GM06990 (cell line): ENCODE measurements at regions not wholly inside any gene's neighbourhood (a gene's known extent, or its start where the extent isn't known, plus 50 kb on each side); places are given as distances from the start of the nearest gene placed in this dataset.

ENCODE experiments used
- DNase-seq: peaks from one replicate; pipeline ENCODE4 v3.0.0-alpha.2; 2011; ENCODE audit not compliant: insufficient read length; ENCODE audit errors: extremely low read depth
- H3K27me3 ChIP-seq: replicated peaks from 2 replicates; pipeline ENCODE4 v1.6.0; 2011; ENCODE audit warnings: low read length; ENCODE audit not compliant: control insufficient read depth, insufficient read depth
- H3K36me3 ChIP-seq: 2 replicates; pipeline ENCODE4 v1.5.1; 2011; ENCODE audit warnings: low read length; ENCODE audit not compliant: control insufficient read depth, insufficient read depth
- H3K4me3 ChIP-seq: replicated peaks from 2 replicates; pipeline ENCODE4 v1.5.1; 2011; ENCODE audit warnings: low read depth, mild to moderate bottlenecking, control low read depth, low read length
- CTCF ChIP-seq: IDR thresholded peaks from 2 replicates; pipeline ENCODE4 v1.5.1; 2011; ENCODE audit warnings: low read length, control low read depth, mild to moderate bottlenecking, inconsistent platforms; ENCODE audit not compliant: insufficient read depth, poor library complexity, severe bottlenecking

DNA sequence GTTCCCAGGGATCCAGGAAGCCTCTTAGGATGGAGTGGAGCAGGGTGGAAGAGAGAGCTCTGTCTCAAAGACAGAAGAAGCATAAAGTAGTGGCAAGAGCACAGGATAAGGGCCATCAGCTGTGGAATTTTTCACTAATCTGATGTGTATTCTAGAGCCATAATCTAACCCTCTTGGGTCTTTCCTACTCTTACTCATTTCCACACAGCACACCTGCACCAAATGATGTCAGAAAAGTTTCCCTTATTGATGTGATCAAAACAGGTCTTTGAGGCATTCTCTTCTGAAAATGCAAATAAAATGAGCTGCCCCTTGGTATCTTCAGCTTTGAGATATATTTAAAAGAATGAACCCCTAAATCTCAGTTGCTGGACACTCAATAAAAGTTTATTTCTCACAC, 415.1 kb upstream of the CHST9 start:
- no peak for DNase-seq
- Histone ChIP-seq H3K4me3 (no peak overlapping the region), H3K27me3 (no peaks in the 10 kb centered on the region), H3K36me3 (no peaks in the 10 kb centered on the region)
- no peak for TF ChIP-seq CTCF

DNA sequence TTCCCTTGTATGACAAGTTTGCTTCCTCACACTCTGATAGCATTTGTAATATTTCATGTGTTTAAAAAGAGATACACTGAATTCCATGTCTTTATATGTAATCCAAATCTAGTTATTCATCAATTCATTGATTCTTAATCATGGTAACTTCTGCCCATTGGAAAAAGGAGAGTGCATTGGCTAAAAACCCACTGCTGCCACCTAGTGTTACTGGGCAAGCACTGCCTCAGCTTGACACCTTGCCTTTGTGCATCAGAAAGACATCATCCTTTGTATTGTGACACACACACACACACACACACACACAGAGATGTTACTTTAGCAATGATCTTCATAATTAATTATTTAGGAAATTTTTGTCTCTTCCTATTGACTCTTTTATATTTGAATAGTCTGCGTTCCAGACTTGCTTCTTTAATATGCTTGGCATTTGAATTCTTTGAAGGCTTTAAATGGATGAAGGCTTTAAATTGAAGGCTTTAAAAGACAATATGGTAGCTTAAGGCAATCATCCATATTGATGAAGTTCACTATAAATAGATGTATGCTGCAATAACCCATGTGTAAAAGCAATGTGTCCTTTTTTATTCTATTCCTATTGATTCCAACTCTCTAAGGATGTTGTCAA, 414.2 kb upstream of the CHST9 start:
- peak; percentile 98 for TF ChIP-seq CTCF
- Histone ChIP-seq H3K4me3 (no peak overlapping the region), H3K27me3 (no peaks in the 10 kb centered on the region), H3K36me3 (no peaks in the 10 kb centered on the region)
- DNase-seq = no peak

- no peak for DNase-seq
- H3K4me3 ChIP-seq = no peak overlapping the region
- TF ChIP-seq CTCF = no peak
- no peaks in the 10 kb centered on the region for H3K27me3 ChIP-seq
- H3K36me3 ChIP-seq = no peaks in the 10 kb centered on the region
Measured at GRCh38 chr18:27595113-27595838, 410.2 kb upstream of the CHST9 start.

DNA sequence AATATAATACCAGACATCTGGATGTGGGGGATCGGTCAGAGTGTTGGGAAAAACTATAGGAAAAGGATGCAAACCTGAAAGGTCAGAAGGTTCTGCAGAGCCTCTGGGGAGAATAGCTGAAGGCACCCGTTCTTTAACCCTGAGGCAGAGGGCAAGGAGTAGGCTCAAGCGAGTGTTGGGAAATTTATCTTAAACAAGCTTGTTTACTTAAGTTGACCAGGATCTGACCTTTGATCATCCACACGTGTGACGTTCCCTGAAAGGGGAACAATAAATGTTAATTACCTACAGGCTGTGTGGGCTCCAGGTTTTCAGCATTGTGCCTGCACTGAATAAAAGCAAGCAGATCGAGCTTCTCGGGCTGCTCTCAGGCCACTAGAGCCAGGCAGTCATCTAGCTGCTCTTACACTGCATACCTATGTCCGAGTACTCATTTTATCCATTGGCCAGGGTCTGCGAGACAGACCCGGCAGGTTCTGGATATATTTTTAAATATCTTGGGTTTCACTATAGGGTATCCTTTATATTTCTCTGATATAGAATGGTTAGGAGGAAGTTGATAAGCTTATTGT, 400.6 kb upstream of the CHST9 start:
- no peaks in the 10 kb centered on the region for H3K27me3 ChIP-seq
- DNase-seq = no peak
- TF ChIP-seq CTCF = no peak
- H3K4me3 ChIP-seq = no peak overlapping the region
- no peaks in the 10 kb centered on the region for H3K36me3 ChIP-seq

DNA sequence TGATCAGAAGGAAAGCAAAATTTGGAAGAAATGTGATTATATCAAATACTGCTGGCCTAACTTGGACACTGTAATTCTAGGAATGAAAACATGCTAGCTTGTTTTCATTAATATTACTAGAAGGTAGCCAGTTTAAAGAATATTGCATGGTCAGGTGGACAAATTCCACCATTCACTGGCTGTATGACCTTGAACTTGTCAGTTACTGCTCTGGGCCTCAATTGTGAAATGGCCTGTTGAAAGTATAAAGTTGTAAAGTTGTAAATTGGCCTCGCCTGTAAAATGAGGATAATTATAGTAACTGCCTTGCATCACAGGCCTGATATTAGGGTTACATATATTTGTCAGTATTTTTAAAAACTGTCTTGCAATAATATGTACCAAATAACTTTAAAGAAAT, 398.4 kb upstream of the CHST9 start:
- H3K4me3 ChIP-seq = no peak overlapping the region
- H3K27me3 ChIP-seq = no peaks in the 10 kb centered on the region
- H3K36me3 ChIP-seq = no peaks in the 10 kb centered on the region
- DNase-seq = no peak
- no peak for TF ChIP-seq CTCF
